ENCODE measurements at regions not wholly inside any gene's neighbourhood (a gene's known extent, or its start where the extent isn't known, plus 50 kb on each side); places are given as distances from the start of the nearest gene placed in this dataset.

DNA sequence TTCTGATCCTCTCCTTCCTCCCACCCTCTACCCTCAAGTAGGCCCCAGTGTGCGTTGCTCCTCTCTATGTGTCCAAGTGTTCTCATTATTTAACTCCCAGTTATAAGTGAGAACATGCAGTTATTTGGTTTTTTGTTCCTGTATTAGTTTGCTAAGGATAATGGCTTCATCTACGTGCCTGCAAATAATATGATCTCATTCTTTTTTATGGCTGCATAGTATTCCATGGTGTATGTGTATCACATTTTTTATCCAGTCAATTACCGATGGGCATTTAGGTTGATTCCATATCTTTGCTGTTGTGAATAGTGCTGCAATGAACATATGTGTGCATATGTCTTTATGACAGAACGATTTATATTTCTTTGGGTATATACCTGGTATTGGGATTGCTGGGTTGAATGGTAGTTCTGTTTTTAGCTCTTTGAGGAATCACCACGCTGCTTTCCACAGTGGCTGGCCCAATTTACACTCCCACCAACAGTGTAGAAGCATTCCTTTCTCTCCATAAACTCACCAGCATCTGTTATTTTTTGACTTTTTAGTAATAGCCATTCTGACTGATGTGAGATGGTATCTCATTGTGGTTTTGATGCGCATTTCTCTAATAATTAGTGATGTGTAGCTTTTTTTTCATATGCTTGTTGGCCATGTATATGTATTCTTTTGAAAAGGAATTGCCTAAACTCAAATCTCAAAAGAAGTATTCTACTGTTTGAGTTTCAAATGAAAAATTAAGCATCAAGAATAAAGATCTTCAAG is 116.9 kb downstream of the ETS2 start:
- DNase-seq = no peak

DNA sequence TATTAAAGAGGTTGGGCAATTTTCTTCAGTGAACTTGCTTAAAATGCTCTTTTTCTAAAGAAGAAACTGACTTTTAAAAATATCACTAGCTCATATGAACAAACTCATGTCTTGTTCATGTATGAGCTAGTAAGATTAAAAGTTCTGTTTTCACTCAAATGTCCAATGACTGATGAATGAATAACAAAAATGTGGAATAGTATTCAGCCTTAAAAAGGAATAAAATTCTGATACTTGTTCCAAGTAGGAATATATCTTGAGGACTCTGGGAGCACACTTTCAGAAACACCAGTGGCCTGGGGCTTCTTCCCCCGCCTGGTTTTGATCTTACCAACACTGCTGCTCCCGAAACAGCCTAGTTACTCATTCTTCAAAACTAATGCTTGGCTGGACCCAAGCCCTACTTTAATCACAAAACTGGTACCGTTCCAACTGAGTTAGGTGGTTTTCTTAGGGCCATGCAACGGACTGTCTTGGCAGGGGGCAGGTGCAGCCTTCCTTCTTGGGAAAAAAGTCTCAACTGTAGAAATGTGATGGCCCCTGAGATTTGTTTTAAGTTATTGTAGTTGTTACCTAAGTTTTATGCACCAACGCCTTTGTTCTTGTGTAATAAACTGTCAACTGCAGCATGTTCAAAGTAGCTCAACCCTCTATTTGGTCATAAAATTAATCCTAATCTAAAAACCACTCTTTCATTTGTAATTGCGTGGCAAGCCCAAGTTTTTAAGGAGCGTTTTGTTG is 116.0 kb downstream of the ETS2 start:
- DNase-seq = no peak

DNA sequence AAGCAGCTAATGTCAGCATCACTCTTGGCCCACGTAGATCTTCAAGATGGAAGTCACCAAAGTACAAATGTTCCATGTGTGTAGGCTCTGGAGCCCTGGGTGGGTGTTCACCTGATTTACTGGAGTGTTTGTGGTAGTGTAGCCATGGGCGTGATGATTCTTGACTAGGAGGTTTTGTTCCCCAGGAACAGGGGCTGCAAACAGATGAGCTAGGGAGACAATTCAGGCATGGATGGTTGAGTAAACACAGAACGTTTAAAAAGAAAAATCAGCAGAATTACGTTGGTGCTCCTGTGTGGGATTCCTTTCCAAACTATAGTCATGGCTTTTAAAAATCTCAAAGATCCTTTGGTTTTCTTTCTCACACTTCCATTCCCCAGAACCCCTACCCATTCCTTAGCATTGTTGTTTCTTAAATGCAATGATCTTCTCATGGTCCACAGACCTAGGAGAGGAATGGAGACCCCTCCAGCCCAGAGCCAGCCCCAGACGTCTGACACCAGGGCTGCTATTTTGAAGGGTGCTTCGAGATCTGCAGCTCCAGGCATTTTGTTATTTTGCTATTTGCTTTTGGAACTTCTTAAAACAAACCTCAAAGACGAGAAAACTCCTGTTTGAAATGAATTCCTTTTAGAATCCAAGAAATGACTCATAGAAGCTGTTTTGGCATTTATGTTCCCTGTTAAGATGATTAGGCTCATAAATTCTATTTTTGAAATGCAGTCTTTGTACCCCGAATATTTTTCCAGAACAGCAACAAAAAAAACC is 115.1 kb downstream of the ETS2 start:
- DNase-seq = no peak

DNA sequence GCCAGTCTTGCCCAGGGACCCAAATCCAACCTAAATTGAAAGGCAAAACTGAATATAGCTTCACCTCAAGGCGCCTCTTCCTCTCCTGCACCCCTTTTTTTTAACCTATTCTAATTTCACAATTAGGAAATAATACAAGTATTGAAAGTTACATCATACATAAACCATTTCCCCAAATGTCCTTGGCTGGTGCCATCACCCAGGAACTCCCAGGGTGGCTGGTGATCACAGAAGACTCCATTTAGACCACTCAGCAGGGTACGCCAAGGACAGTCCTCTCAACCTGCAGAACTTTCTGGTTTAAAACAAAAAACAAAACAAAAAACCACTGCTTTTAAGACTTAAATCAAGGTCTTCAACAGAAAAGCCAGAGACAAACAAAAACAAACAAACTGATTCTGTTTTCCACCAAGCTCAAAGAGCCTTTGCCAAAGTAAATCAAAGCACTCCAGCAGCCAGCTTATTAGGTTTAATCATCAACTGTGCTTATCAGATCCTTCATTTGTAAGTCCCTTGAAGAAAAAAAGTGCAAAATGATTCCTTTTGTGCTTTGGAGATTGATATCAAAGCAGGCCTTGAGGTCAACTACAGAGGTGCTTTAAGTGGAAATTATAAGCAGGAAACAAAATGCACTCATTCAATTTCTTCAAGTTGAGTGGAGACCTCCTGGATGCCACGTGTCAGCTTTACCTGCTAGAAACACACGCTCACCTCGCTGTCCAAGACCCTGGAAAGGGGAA is 113.0 kb downstream of the ETS2 start:
- no peak for DNase-seq

- DNase-seq = no peak
Measured at GRCh38 chr21:38917043-38917774, 111.5 kb downstream of the ETS2 start.

- no peak for DNase-seq
Measured at GRCh38 chr21:38916214-38916964, 110.7 kb downstream of the ETS2 start.

DNA sequence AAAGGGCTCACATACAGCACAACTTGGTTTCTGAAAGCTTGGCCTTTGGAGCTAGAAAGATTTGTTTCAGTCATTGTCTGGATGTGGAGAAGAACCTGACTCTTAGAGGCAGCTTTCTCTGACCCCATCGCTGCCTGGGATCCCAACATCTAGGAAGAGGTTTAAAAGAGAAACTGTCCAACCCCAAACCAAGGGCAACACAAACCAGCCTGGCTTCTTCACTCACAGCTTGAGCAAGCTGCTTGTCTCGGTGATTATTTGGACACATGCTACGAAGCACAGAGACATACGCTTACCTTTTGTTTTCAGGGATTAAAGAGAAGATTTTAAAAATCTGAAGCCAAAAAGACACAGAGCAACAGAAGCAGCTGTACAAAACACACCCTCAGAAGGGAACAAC is 109.8 kb downstream of the ETS2 start:
- DNase-seq = no peak

GRCh38 chr21:38914528-38915293 is 109.0 kb downstream of the ETS2 start:
- DNase-seq = no peak

DNA sequence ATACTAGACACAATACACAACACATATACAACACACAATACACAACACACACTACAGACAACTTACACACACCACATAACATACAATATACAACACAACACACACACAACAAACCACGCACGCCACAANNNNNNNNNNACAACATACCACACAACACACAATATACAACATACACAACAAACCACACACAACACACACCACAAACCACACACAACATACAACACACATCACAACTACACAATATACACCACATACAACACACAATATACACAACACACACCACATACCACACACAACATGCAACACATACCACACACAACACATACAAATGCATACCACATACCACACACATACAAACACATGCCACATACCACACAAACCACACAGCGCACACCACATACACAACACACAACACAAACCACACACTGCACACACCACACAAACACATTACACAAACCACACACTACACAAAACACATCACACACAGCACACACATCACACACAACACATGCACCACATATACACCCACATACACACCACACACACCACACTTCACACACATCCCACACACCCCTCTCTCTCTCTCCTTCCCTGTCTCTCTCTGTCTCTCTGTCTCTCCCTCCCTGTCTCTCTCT is 108.3 kb downstream of the ETS2 start:
- no peak for DNase-seq

DNA sequence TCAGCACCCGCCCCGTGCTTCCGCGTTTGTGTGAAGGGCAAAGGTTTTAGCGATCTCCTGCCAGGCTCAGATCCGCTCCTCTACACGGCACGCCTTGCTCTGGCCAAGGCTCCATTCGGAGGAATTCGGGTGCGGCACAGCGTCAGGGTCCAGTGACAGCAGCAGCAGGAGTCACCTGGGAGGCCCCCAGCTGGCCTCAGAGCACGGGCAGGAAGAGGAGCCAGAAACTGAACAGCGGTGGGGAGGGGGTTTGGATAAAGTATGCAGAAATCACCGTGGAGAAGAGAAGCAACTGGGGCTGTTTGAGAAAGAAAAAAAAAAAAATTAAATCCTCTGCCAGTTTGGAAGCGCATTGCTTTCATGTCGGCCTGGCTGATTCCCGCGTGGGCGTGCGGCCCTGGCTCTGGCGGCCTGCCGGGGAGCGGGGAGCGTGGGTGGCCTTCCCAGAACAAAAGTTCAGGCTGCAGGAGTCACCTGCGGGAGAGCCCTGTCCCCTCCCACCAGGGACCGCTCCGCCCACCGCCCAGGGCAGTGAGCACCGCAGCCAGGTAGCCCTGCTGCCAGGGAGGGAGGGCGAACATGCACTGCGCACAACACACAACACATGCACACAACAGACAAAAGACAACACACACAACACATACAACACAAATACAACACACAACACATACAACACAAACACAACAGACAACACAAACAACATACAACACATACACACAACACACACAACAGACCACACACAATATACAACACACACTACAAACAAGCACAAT is 107.6 kb downstream of the ETS2 start:
- DNase-seq = no peak

DNA sequence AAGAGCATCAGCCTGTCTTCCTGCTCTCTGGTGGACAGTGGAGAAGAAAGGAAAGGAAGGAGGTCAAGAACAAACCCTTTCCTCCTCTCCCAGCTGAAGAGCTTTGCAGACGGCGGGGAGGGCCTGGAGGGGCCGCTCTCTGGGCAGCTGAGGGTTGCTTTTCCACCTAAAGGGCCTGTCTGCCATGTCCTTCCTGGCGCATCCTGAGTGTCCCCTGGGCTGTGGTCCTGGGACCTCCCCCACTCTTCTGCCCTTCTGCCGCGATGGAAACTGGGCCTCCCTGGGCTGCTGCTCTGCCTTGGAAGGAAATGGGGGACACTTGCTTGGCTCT is 107.0 kb downstream of the ETS2 start:
- DNase-seq = no peak

GRCh38 chr21:38912102-38912629 is 106.4 kb downstream of the ETS2 start:
- no peak for DNase-seq

GRCh38 chr21:38911484-38912101 is 105.9 kb downstream of the ETS2 start:
- DNase-seq = no peak

DNA sequence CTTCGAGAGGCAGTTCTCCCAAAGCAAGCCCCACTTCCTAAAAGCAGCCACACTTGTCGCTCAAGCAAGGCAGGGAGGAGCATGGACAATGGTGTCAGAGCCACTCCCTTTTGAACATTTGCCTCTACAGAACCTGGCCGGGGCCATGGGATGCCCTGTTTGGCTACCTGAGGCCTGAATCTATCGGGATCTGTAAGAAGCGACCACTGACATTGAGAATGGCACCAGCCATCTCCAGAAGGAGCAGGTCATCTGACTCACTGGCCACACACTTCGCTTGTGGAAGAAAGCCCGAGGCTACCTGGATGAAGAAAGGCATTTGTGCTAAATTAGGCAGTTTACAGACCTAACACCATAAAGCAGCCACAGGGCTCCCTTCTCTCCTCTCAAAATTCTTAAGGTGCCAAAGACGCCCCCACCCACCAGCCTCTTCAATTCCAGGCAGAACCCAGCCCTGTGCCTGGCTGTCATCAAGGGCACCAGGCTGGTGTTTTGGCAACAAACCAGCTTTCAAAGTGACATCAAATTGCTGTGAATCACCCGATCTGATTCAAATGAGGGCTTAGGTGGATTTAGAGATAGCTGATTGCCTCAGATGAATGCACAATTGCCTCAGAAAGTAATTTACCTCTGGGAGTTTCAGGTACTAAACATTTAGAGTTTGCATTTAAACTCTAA is 104.8 kb downstream of the ETS2 start:
- no peak for DNase-seq

DNA sequence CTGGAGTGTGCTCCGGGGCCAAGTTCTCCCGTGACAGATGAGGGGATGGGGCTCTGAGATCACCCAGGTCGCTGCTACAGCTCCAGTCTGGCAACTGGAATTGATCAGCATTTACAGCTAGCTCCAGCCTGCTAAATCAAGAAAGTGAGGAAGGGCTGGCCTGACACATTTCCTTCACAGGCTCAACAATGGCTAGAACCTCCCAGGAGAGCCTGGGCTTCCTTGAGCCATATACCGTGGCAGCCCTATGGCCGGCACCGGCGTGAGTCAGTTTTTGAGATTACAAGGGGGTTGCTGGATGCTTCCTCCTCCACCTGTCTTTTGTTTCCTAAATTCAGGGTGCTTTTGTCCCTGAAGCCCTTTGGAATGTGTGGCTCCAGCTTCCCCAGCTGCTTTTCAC is 104.2 kb downstream of the ETS2 start:
- DNase-seq = no peak

DNA sequence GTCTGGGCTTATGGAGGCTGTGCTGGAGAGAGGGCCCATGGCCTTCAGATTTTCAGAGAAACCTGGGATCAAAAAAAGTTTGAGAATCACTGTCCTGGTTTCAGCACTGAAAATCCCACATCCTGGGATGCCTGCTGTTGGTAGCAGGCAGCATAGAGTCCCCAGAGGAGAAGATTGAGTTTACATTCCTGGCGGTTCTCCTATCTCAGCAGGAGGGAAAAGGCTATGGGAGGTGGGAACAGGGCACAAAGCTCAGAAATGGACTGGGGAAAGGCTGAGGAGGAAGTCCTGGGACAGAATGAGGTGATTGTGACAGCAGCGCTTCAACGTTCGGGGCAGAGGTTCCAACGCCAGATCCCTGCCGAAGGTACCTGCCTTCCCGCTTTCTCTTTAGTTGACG is 103.4 kb downstream of the ETS2 start:
- DNase-seq = no peak

- no peak for DNase-seq
Measured at GRCh38 chr21:38908537-38908936, 102.8 kb downstream of the ETS2 start.

DNA sequence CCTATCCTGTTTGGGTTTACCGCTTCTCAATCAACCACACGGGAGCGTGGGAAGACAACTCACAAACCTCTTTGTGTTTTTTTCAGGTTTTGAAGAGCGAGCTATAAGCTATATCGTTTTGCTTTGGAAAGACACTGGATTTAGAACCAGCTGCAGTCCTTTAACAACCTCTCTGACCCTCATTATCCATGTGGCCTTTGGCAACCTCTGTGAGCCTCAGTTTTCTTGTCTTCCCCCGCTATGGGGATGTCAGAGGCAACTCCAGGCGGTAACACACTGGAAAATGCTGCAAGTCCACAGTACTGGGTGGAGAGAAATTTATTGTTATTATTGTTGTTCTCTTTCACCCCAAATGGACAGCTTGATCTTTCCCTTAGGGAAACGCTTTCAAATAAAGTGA is 100.0 kb downstream of the ETS2 start:
- DNase-seq = no peak

Measured in Kasumi-1 (cell line).